Neuronal stem cell (in vitro differentiated cells): ENCODE measurements at regions not wholly inside any gene's neighbourhood (a gene's known extent, or its start where the extent isn't known, plus 50 kb on each side); places are given as distances from the start of the nearest gene placed in this dataset.

Experiments used
- DNase-seq: peaks from one replicate; pipeline ENCODE4 v3.0.0-alpha.2; 2013; ENCODE audit warnings: low spot score
- H2AFZ ChIP-seq: one replicate; pipeline ENCODE4 v1.6.1; 2013; ENCODE audit warnings: mild to moderate bottlenecking, low read length, inconsistent platforms
- H2AK5ac ChIP-seq: 2 replicates; pipeline ENCODE4 v1.6.1; 2013; ENCODE audit warnings: low read depth, mild to moderate bottlenecking, inconsistent platforms, low read length, moderate library complexity, mixed read lengths
- H2BK120ac ChIP-seq: 2 replicates; pipeline ENCODE4 v1.6.1; 2013; ENCODE audit warnings: low read depth, mild to moderate bottlenecking, inconsistent platforms, low read length, moderate library complexity, mixed read lengths
- H2BK12ac ChIP-seq: one replicate; pipeline ENCODE4 v1.6.1; 2013; ENCODE audit warnings: low read length, inconsistent platforms
- H2BK15ac ChIP-seq: 2 replicates; pipeline ENCODE4 v1.6.1; 2013; ENCODE audit warnings: mild to moderate bottlenecking, low read length, inconsistent platforms, mixed read lengths
- H2BK5ac ChIP-seq: one replicate; pipeline ENCODE4 v1.6.1; 2013; ENCODE audit warnings: inconsistent platforms, mild to moderate bottlenecking, low read length, moderate library complexity
- H3K14ac ChIP-seq: one replicate; pipeline ENCODE4 v1.6.1; 2013; ENCODE audit warnings: low read length, inconsistent platforms
- H3K18ac ChIP-seq: 2 replicates; pipeline ENCODE4 v1.6.1; 2013; ENCODE audit warnings: low read length, inconsistent platforms
- H3K23ac ChIP-seq: 2 replicates; pipeline ENCODE4 v1.6.1; 2013; ENCODE audit warnings: low read depth, mild to moderate bottlenecking, mixed read lengths, low read length, inconsistent platforms; ENCODE audit not compliant: poor library complexity
- H3K27ac ChIP-seq: replicated peaks from 3 replicates; pipeline ENCODE4 v1.5.1; 2013; ENCODE audit warnings: low read length, inconsistent platforms
- H3K27me3 ChIP-seq, 3 experiments: 2 replicates each; pipeline ENCODE4 v1.6.1; 2013; ENCODE audit warnings: low read length in 3 of 3, mild to moderate bottlenecking in 2 of 3, inconsistent platforms in 1 of 3, low read depth in 1 of 3, mixed read lengths in 1 of 3, moderate library complexity in 1 of 3; ENCODE audit not compliant: control insufficient read depth in 3 of 3, insufficient read depth in 3 of 3
- H3K36me3 ChIP-seq, 2 donors: replicated peaks in 1 of 2; 2 replicates each; pipeline ENCODE4 v1.6.1; 2013; ENCODE audit warnings: low read length in 2 of 2; ENCODE audit not compliant: control insufficient read depth in 2 of 2, insufficient read depth in 2 of 2
- H3K4ac ChIP-seq: 2 replicates; pipeline ENCODE4 v1.6.1; 2013; ENCODE audit warnings: inconsistent platforms, mild to moderate bottlenecking, low read length, moderate library complexity
- H3K4me1 ChIP-seq, 2 donors: 1 replicate in 1 of 2; 2 replicates in 1 of 2; pipeline ENCODE4 v1.6.1; 2013; ENCODE audit warnings: low read length in 2 of 2, low read depth in 1 of 2; ENCODE audit not compliant: control insufficient read depth in 2 of 2, insufficient read depth in 1 of 2
- H3K4me2 ChIP-seq: one replicate; pipeline ENCODE4 v1.6.1; 2013; ENCODE audit warnings: mild to moderate bottlenecking, low read length, inconsistent platforms; ENCODE audit not compliant: insufficient read depth, poor library complexity, severe bottlenecking
- H3K4me3 ChIP-seq, 2 donors: 2 replicates each; pipeline ENCODE4 v1.5.1; 2013; ENCODE audit warnings: low read length in 2 of 2, mild to moderate bottlenecking in 2 of 2, inconsistent platforms in 1 of 2, moderate library complexity in 1 of 2
- H3K79me1 ChIP-seq: one replicate; pipeline ENCODE4 v1.6.1; 2013; ENCODE audit warnings: low read depth, mild to moderate bottlenecking, inconsistent platforms, low read length, moderate library complexity
- H3K9ac ChIP-seq: one replicate; pipeline ENCODE4 v1.6.1; 2013; ENCODE audit warnings: mild to moderate bottlenecking, low read depth, low read length, inconsistent platforms; ENCODE audit not compliant: poor library complexity
- H3K9me3 ChIP-seq, 2 donors: replicated peaks in 1 of 2; 2 replicates each; pipeline versions ENCODE3 to v1.6.1; 2013; ENCODE audit warnings: low read length in 2 of 2, mild to moderate bottlenecking in 2 of 2, inconsistent platforms in 1 of 2, low read depth in 1 of 2, mixed read lengths in 1 of 2, moderate library complexity in 1 of 2; ENCODE audit not compliant: control insufficient read depth in 2 of 2, insufficient read depth in 1 of 2
- H4K8ac ChIP-seq: one replicate; pipeline ENCODE4 v1.6.1; 2013; ENCODE audit warnings: low read depth, mild to moderate bottlenecking, inconsistent platforms, low read length, moderate library complexity
- H4K91ac ChIP-seq: one replicate; pipeline ENCODE4 v1.6.1; 2013; ENCODE audit warnings: low read length, low read depth, mild to moderate bottlenecking, inconsistent platforms; ENCODE audit not compliant: poor library complexity
- WGBS, 2 donors: extraction: QIAGEN DNeasy Blood & Tissue Kit; methylation state at CpG; one replicate each; pipeline ENCODE4 v1.1.7; 2013; ENCODE audit warnings: missing lambda C conversion rate in 2 of 2, mixed read lengths in 1 of 2; ENCODE audit not compliant: insufficient read length in 2 of 2, insufficient replicate concordance in 1 of 2; ENCODE audit errors: extremely low coverage in 2 of 2; 5-methylcytosine and 5-hydroxymethylcytosine counted together

GRCh38 chr12:77734214-77734883, 96.3 kb upstream of the NAV3 start:
- no peak overlapping the region for H3K14ac ChIP-seq
- H3K23ac ChIP-seq, result no peak overlapping the region
- no peak overlapping the region for H3K4ac ChIP-seq
- H3K9me3 ChIP-seq, result peaks cover 0 to 4% of the 10 kb centered on the region in 2 donors
- H3K9ac ChIP-seq, result no peak overlapping the region
- H3K4me2 ChIP-seq, result no peak overlapping the region
- DNase-seq, result no peak
- no peak overlapping the region for H4K8ac ChIP-seq
- no peak overlapping the region for H3K4me3 ChIP-seq
- H2AK5ac ChIP-seq, result no peak overlapping the region
- no peaks in the 10 kb centered on the region for H3K36me3 ChIP-seq
- no peak overlapping the region for H3K27ac ChIP-seq
- H3K4me1 ChIP-seq, result peaks cover 0 to 2% of the 10 kb centered on the region in 2 donors
- no peaks in the 10 kb centered on the region for H3K79me1 ChIP-seq
- H2BK15ac ChIP-seq, result no peak overlapping the region
- peaks cover 0 to 2% (median 0%) of the 10 kb centered on the region in 3 experiments for H3K27me3 ChIP-seq
- no peak overlapping the region for H4K91ac ChIP-seq
- no peak overlapping the region for H3K18ac ChIP-seq
- H2BK12ac ChIP-seq, result no peak overlapping the region
- no peak overlapping the region for H2BK120ac ChIP-seq
- H2AFZ ChIP-seq, result no peak overlapping the region
- no peak overlapping the region for H2BK5ac ChIP-seq
- whole genome bisulfite sequencing, 2 donors, result no CpG with 5 or more reads among the region's 4 CpGs

GRCh38 chr12:77728018-77728417, 102.7 kb upstream of the NAV3 start:
- no peak overlapping the region for H2BK120ac ChIP-seq
- no peak overlapping the region for H4K91ac ChIP-seq
- H3K27me3 ChIP-seq, result no peaks in the 10 kb centered on the region
- no peak overlapping the region for H3K14ac ChIP-seq
- no peak overlapping the region for H2AFZ ChIP-seq
- peaks cover 0 to 2% of the 10 kb centered on the region in 2 donors for H3K9me3 ChIP-seq
- no peak overlapping the region for H3K27ac ChIP-seq
- H3K4ac ChIP-seq, result no peak overlapping the region
- no peaks in the 10 kb centered on the region for H3K4me1 ChIP-seq
- H3K18ac ChIP-seq, result no peak overlapping the region
- H3K36me3 ChIP-seq, result no peaks in the 10 kb centered on the region
- H3K23ac ChIP-seq, result no peak overlapping the region
- H2BK12ac ChIP-seq, result no peak overlapping the region
- DNase-seq, result no peak
- no peak overlapping the region for H2BK5ac ChIP-seq
- no peak overlapping the region for H2BK15ac ChIP-seq
- WGBS, 2 donors, result no CpG with 5 or more reads among the region's 2 CpGs
- H2AK5ac ChIP-seq, result no peak overlapping the region
- H3K4me2 ChIP-seq, result no peak overlapping the region
- H4K8ac ChIP-seq, result no peak overlapping the region
- H3K4me3 ChIP-seq, result no peak overlapping the region
- H3K9ac ChIP-seq, result no peak overlapping the region
- H3K79me1 ChIP-seq, result no peaks in the 10 kb centered on the region

- Histone ChIP-seq H2BK12ac (no peak overlapping the region), H3K9me3 (peaks cover 0 to 2% of the 10 kb centered on the region in 2 donors), H3K23ac (no peak overlapping the region), H2BK15ac (no peak overlapping the region), H2BK5ac (no peak overlapping the region), H3K18ac (no peak overlapping the region), H3K27ac (no peak overlapping the region), H3K4me1 (no peaks in the 10 kb centered on the region), H3K79me1 (no peaks in the 10 kb centered on the region), H3K36me3 (no peaks in the 10 kb centered on the region), H3K14ac (no peak overlapping the region), H3K9ac (no peak overlapping the region), H2AK5ac (no peak overlapping the region), H2AFZ (no peak overlapping the region), H3K27me3 (no peaks in the 10 kb centered on the region), H2BK120ac (no peak overlapping the region), H3K4me2 (no peak overlapping the region), H3K4ac (no peak overlapping the region), H4K8ac (no peak overlapping the region), H3K4me3 (no peak overlapping the region), H4K91ac (no peak overlapping the region)
- WGBS, 2 donors, result no CpG with 5 or more reads among the region's 4 CpGs
- no peak for DNase-seq
Observed at GRCh38 chr12:77727442-77728001, 103.2 kb upstream of the NAV3 start.

GRCh38 chr12:77725611-77726010, 105.1 kb upstream of the NAV3 start:
- H2BK5ac ChIP-seq, result no peak overlapping the region
- no peak overlapping the region for H4K91ac ChIP-seq
- no peaks in the 10 kb centered on the region for H3K27me3 ChIP-seq
- H3K4me3 ChIP-seq, result no peak overlapping the region
- no peaks in the 10 kb centered on the region for H3K79me1 ChIP-seq
- no peak overlapping the region for H3K4me2 ChIP-seq
- H3K36me3 ChIP-seq, result no peaks in the 10 kb centered on the region
- WGBS, 2 donors, result no CpG with 5 or more reads among the region's 3 CpGs
- H4K8ac ChIP-seq, result no peak overlapping the region
- H3K27ac ChIP-seq, result no peak overlapping the region
- no peak overlapping the region for H3K23ac ChIP-seq
- no peak overlapping the region for H2BK120ac ChIP-seq
- H3K9me3 ChIP-seq, result peaks cover 0 to 2% of the 10 kb centered on the region in 2 donors
- no peak overlapping the region for H3K9ac ChIP-seq
- H2BK15ac ChIP-seq, result no peak overlapping the region
- H2AK5ac ChIP-seq, result no peak overlapping the region
- no peak overlapping the region for H2BK12ac ChIP-seq
- H2AFZ ChIP-seq, result no peak overlapping the region
- no peak overlapping the region for H3K4ac ChIP-seq
- no peak overlapping the region for H3K14ac ChIP-seq
- no peak for DNase-seq
- no peak overlapping the region for H3K18ac ChIP-seq
- no peaks in the 10 kb centered on the region for H3K4me1 ChIP-seq
